ENCODE measurements at regions not wholly inside any gene's neighbourhood (a gene's known extent, or its start where the extent isn't known, plus 50 kb on each side); places are given as distances from the start of the nearest gene placed in this dataset.

GRCh38 chr21:15227919-15228318 lies 163.1 kb upstream of the NRIP1 start:
- no peak for TF ChIP-seq POLR2A (IDR thresholded peaks at IDR 0.05)
- no peak for TF ChIP-seq CTCF (IDR thresholded peaks at IDR 0.05)

Measured in heart left ventricle (tissue), 13 donors.